PC-3 (cell line): ENCODE measurements at regions not wholly inside any gene's neighbourhood (a gene's known extent, or its start where the extent isn't known, plus 50 kb on each side); places are given as distances from the start of the nearest gene placed in this dataset.

Experiments used
- ATAC-seq: fragments of 200-7000 bp; cut with Tn5 transposase; 2 replicates; pipeline ENCODE4 v1.9.1; 2020; ENCODE audit warnings: mild to moderate bottlenecking, moderate library complexity
- BruUV-seq: library from RNA; stranded (reverse); fragments of 400-500 nt; replicated peaks from 2 replicates; lab custom pipeline; 2021; lab: Mats Ljungman, UMichigan
- CTCF ChIA-PET: fragments of 300-600 bp; sonication (Branson Sonifier 250); formaldehyde crosslinking; loops from one replicate; lab custom pipeline; 2022; ENCODE audit warnings: antibody characterized with exemption; lab: Charles Lee
- POLR2A ChIA-PET: fragments of 300-600 bp; sonication (Branson Sonifier 250); formaldehyde crosslinking; loops from one replicate; lab custom pipeline; 2022; ENCODE audit warnings: antibody characterized with exemption; ENCODE audit not compliant: unreplicated experiment; lab: Charles Lee
- DNase-seq: peaks from one replicate; pipeline ENCODE4 v3.0.0-alpha.2; 2015
- H2AFZ ChIP-seq: fragments of 300-600 bp; sonication (generic); 2 replicates; pipeline ENCODE4 v1.6.0; 2016; ENCODE audit warnings: antibody characterized with exemption, low read length
- H3F3A ChIP-seq: fragments of 300-600 bp; sonication (generic); one replicate; pipeline ENCODE4 v1.6.0; 2017; ENCODE audit warnings: antibody characterized with exemption, low read length, control low read depth, mild to moderate bottlenecking; ENCODE audit not compliant: unreplicated experiment
- H3K27ac ChIP-seq: fragments of 300-600 bp; sonication (generic); 2 replicates; pipeline ENCODE4 v1.5.1; 2016; ENCODE audit warnings: mild to moderate bottlenecking, low read length
- H3K27me3 ChIP-seq: fragments of 300-600 bp; sonication (generic); 2 replicates; pipeline ENCODE4 v1.6.1; 2016; ENCODE audit warnings: low read length, mixed read lengths
- H3K36me3 ChIP-seq: fragments of 300-600 bp; sonication (generic); 2 replicates; pipeline ENCODE4 v1.6.1; 2016; ENCODE audit warnings: low read depth, mixed run types, low read length, mixed read lengths
- H3K4me1 ChIP-seq: fragments of 300-600 bp; sonication (generic); 2 replicates; pipeline ENCODE4 v1.5.1; 2016; ENCODE audit warnings: low read length; ENCODE audit not compliant: insufficient read depth
- H3K4me2 ChIP-seq: fragments of 300-600 bp; sonication (generic); 2 replicates; pipeline ENCODE4 v1.6.0; 2016; ENCODE audit warnings: low read length
- H3K4me3 ChIP-seq: fragments of 300-600 bp; sonication (generic); 2 replicates; pipeline ENCODE4 v1.5.1; 2016; ENCODE audit warnings: mild to moderate bottlenecking, low read length, mixed read lengths
- H3K79me2 ChIP-seq: fragments of 300-600 bp; sonication (generic); 2 replicates; pipeline ENCODE4 v1.6.1; 2017; ENCODE audit warnings: low read length, mixed read lengths
- H3K9ac ChIP-seq: fragments of 300-600 bp; sonication (generic); 2 replicates; pipeline ENCODE4 v1.6.0; 2016; ENCODE audit warnings: mild to moderate bottlenecking, low read length
- H3K9me2 ChIP-seq: fragments of 300-600 bp; sonication (generic); replicated peaks from 2 replicates; pipeline ENCODE4 v1.6.1; 2016; ENCODE audit warnings: mixed run types, low read length, mixed read lengths
- H3K9me3 ChIP-seq: fragments of 300-600 bp; sonication (generic); 2 replicates; pipeline ENCODE4 v1.6.1; 2016; ENCODE audit warnings: low read length, mixed read lengths
- H4K20me1 ChIP-seq: fragments of 300-600 bp; sonication (generic); 2 replicates; pipeline ENCODE4 v1.6.1; 2016; ENCODE audit warnings: low read length, mixed read lengths
- CTCF ChIP-seq: fragments of 300-600 bp; sonication (generic); conservative IDR thresholded peaks from 2 replicates; pipeline ENCODE4 v1.5.1; 2017; ENCODE audit warnings: antibody characterized with exemption, low read depth, mild to moderate bottlenecking, low read length
- EZH2 ChIP-seq: fragments of 300-600 bp; sonication (generic); IDR thresholded peaks from one replicate; pipeline ENCODE4 v1.6.1; 2017; ENCODE audit warnings: antibody characterized with exemption, mild to moderate bottlenecking, low read length; ENCODE audit not compliant: unreplicated experiment
- EZH2phosphoT487 ChIP-seq: fragments of 300-600 bp; sonication (generic); IDR thresholded peaks from 2 replicates; pipeline ENCODE4 v1.6.1; 2018; ENCODE audit warnings: mild to moderate bottlenecking, antibody characterized with exemption, low read length, borderline replicate concordance
- intact Hi-C: fragments of 100-400 bp; cut with micrococcal nuclease; formaldehyde crosslinking; loops from 2 replicates; pipeline ENCODE4 v1.9.0; 2023

GRCh38 chr16:62939687-62940086, 903.4 kb upstream of the CDH8 start:
- ChIA-PET POLR2A (no interaction called here), CTCF (no interaction called here)
- Histone ChIP-seq H3K27me3 (no peaks in the 10 kb centered on the region), H3F3A (no peaks in the 10 kb centered on the region), H3K79me2 (no peaks in the 10 kb centered on the region), H4K20me1 (no peaks in the 10 kb centered on the region), H3K9me2 (no peaks in the 10 kb centered on the region), H2AFZ (no peak overlapping the region), H3K4me2 (no peak overlapping the region), H3K27ac (no peak overlapping the region), H3K9me3 (no peaks in the 10 kb centered on the region), H3K4me1 (no peaks in the 10 kb centered on the region), H3K36me3 (no peaks in the 10 kb centered on the region), H3K9ac (no peak overlapping the region), H3K4me3 (no peak overlapping the region)
- BruUV-seq: no TSS peak
- ATAC-seq (no peak), DNase-seq (no peak)
- TF ChIP-seq CTCF (no peak), EZH2 (no peak), EZH2phosphoT487 (no peak)
- intact Hi-C loops: no loop called here

GRCh38 chr16:62933929-62934328, 897.7 kb upstream of the CDH8 start:
- no peaks in the 10 kb centered on the region for H3K9me3 ChIP-seq
- POLR2A ChIA-PET: no interaction called here
- ATAC-seq: no peak
- CTCF ChIA-PET: no interaction called here
- TF ChIP-seq EZH2 (no peak), EZH2phosphoT487 (no peak), CTCF (no peak)
- no TSS peak for BruUV-seq
- H3K4me3 ChIP-seq: no peak overlapping the region
- intact Hi-C loops: no loop called here
- H4K20me1 ChIP-seq: no peaks in the 10 kb centered on the region
- H2AFZ ChIP-seq: no peak overlapping the region
- no peaks in the 10 kb centered on the region for H3K9me2 ChIP-seq
- no peaks in the 10 kb centered on the region for H3K27me3 ChIP-seq
- no peaks in the 10 kb centered on the region for H3F3A ChIP-seq
- H3K4me2 ChIP-seq: no peak overlapping the region
- H3K36me3 ChIP-seq: no peaks in the 10 kb centered on the region
- no peak overlapping the region for H3K9ac ChIP-seq
- no peaks in the 10 kb centered on the region for H3K79me2 ChIP-seq
- H3K27ac ChIP-seq: no peak overlapping the region
- no peak for DNase-seq
- no peaks in the 10 kb centered on the region for H3K4me1 ChIP-seq

- Histone ChIP-seq H3K4me2 (no peak overlapping the region), H3K9ac (no peak overlapping the region), H3K9me2 (no peaks in the 10 kb centered on the region), H3K36me3 (no peaks in the 10 kb centered on the region), H3K79me2 (no peaks in the 10 kb centered on the region), H4K20me1 (no peaks in the 10 kb centered on the region), H3K4me3 (no peak overlapping the region), H3K4me1 (no peaks in the 10 kb centered on the region), H3K27ac (no peak overlapping the region), H3K9me3 (no peaks in the 10 kb centered on the region), H3K27me3 (no peaks in the 10 kb centered on the region), H2AFZ (no peak overlapping the region), H3F3A (no peaks in the 10 kb centered on the region)
- no TSS peak for BruUV-seq
- DNase-seq (no peak), ATAC-seq (no peak)
- intact Hi-C loops: no loop called here
- TF ChIP-seq EZH2 (no peak), CTCF (no peak), EZH2phosphoT487 (no peak)
- ChIA-PET POLR2A (no interaction called here), CTCF (no interaction called here)
Measured at GRCh38 chr16:62929593-62929992, 893.4 kb upstream of the CDH8 start.
